MV-4-11 (cell line): ENCODE measurements at regions not wholly inside any gene's neighbourhood (a gene's known extent, or its start where the extent isn't known, plus 50 kb on each side); places are given as distances from the start of the nearest gene placed in this dataset.

Experiments used
- DNase-seq: peaks from one replicate; lab custom pipeline; 2025; lab: John Stamatoyannopoulos, UW

DNA sequence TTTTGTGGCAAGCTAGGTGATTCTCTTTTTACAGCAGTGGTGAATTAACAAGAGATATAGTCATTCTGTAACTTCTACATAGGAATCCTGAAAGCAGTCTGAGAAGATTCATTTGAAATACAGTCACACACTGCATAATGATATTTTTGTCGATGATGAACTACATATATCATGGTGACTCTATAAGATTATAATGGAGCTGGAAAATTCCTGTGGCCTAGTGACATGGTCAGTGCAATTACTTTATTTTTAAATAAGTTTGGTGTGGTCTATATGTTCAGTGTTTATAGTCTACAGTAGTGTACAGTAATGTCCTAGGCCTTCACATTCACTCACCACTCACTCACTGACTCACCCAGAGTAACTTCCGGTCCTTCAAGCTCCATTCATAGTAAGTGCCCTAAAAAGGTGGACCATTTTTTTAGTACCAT, 511.4 kb upstream of the MCTP2 start:
- DNase-seq: no peak

DNA sequence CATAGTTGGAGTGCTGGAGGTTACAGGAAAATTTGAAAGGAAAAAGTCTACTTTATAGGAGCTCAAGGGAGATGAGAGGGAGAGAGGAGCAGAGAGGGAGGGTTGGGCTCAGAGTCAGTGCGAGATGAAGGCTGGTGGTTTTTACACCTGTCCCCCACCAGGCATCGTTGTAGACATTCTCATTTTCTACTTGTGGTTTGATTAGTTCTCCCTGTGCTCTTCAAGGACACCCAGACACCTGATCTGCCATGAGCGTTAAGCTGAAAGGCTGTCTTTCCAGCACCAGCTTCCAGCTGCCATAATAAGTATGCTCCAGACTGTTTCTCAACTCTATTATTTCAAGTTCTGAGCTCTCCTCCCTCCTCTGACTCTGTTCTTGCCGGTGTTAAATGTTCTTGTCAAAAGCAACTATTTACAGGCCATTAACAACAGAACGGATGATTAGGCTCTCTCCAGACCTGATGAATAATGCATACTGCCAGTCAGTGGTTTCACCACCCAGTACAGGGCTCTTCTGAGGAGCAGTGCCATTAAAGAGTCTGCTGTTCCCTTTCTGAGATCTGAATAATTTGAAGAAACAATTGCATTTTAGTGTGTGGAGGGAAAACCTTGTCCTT, 514.6 kb upstream of the MCTP2 start:
- DNase-seq: no peak

DNA sequence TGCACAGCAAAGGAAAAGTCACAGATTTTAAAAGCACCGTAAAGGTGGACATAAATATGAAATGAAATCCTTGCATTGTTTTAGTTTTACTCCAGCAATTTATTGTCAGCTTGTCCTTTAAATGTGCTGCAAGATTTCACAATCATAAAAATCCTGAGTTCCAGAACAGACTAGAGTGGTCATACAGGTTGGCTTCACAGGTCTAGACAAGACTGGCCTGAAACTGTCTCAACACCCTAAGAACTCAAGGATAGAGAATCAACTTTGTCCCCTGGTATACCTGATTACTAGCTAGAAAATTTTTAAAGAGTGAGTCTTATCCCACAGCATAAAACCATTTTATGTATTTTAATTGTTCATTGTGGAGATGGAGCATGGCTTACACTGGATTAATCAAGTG, 521.7 kb upstream of the MCTP2 start:
- DNase-seq: no peak

DNA sequence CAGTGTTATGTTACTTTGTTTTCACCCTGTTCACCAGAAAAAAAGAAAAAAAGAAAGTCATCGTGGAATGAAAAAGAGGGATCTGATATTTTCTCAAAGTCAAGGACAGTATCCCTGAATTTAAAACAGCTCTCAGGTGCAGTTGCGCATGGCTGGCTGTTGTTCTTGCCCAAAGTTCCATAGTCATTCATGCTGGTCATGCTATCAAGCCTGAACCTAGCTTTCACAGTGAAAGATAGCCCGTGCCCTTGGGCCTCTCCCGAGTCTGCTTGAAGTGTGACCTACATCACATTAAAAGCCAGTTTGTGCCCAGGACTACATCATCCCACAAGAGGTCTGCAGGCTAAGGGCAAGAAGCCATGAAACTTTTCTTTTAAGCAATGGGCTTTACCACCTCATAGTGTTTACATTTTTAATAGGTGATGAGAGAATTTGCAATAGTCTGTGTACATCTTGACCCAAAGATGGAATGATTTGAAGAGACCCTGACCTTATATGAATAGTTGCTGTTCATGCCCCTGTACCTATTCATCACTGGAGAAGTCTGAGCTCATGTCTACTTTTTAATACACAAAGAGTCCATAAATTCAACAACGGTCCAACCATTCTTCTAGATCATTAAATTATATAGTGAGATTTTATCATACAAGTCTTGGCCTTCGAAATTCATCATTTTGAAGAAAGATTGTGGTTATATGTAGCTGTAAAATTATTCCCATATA, 522.5 kb upstream of the MCTP2 start:
- DNase-seq: no peak

DNA sequence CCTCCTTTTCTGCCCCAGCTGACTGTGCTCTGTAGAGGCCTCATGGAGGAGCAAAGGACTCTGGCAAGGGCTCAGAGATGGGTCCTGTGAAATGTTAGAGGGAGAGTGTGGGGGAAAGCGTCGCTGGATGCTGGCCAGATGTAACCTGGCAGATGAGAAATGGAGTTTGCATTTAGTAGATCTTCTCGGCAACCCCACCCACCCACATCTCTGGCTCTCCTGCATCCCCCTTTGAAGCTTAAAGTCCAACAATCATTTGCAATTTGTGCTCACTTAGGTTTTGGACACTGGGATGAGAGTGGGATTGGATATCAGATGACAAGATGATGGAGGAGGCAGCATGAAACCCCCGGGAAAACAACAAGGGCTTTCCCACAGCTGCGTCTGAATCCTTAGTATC, 523.6 kb upstream of the MCTP2 start:
- DNase-seq: no peak

DNA sequence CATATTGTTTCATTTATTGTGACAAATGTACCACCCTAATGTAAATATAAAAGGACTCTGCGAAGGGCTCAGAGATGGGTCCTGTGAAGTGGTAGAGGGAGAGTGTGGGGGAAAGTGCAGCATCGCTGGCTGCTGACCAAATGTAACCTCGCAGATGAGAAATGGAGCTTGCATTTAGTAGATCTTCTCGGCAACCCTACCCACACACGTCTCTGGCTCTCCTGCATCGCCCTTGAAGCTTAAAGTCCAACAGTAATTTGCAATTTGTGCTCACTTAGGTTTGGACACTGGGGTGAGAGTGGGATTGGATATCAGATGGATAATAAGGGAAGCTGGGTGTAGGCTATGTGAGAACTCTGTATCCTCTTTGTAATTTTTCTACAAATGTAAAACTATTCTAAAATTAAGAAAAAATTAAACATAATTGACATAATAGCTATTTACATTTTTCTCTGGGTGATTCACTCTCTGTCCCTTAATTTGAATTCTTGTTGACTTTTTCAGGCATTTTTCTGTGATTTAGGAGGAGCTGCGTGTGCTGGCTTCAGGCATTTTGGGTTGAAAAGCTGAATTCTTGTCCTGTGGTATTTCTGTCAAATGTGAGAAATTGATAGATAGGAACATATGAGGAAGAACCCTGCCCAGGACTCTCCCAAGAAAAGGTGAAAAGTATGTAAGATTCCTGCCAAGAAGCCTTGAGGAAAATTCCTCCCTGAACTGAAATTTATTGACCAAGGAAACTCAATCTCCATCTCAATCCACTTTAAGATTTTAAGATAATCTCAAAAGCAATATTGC, 524.7 kb upstream of the MCTP2 start:
- DNase-seq: no peak

DNA sequence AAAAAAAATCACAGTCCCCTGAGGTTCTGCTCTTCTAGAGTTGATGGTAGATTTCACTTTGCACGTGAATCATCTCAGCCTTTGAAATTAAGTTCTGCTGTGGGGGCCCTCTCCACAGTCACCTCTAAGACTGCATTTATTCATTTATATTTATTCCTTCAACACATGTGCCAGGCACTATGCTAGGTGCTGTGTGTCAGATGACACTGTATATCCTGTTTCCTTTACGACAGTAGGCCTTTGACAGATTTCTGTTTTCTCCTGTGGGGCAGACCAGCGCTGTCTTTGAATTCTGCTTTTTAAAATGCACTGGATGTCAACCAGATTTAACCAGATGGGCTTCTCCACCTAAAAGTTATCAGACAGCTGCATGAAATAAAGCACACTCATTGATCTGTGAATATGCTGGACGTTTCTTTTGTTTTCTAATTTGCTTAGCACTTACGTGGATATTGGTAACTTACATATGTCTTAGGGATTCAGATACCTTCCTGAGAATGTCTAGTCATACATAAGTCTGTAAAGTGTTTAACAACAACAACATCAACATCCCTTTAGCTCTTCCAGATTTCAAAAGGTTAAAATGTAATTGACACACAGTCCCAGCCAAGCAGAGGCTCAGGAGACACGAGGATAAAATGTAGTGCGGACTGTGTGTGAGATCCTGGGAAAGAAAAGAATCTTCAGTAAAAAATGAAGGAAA, 525.5 kb upstream of the MCTP2 start:
- no peak for DNase-seq

DNA sequence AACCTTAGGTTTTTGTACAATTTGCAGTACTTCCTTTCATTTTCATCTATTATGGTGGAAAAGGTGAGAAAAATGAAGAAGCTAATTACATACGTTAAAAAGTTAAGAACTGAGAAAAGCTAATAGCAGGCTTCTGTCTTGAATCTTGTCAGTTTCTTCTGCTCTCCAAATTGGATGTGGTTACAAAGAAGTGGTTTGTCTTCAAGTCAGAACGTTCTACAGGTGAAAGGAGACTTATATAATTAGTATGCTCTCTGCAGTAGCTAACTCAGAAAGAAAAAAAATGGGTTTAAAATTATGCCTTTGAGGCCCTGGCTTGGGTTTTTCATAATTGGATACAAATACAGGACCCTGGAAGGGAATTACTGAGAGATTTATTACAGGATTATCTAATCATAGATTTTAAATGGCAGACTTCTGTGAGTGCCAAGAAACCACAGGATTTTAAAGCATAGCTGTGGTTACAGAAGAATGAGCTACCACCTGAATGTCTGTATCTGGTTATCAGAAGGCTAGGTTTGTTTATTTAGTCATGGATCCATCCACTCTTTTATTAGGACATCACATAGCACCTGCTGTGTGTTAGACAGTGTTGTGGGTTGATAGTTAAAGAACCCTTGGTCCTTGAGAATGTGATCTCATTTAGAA, 528.1 kb upstream of the MCTP2 start:
- DNase-seq: no peak

DNA sequence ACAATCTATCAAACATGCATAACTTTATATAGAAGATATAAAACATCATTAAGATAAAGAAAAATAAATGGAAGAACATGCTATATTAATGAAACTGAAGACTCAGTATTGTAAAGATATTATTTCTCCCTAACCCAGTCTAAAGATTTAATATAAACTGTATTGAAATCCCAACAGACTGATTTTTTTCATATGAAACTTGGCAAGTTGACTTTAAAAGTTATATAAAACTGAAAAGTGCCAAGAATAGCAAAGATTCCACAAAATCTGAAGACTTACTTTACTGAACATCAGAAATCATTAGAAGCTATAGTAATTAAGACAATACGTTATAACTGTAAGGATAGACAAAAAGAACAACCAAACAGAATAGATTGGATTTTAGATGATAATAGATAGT, 531.3 kb upstream of the MCTP2 start:
- DNase-seq: no peak

DNA sequence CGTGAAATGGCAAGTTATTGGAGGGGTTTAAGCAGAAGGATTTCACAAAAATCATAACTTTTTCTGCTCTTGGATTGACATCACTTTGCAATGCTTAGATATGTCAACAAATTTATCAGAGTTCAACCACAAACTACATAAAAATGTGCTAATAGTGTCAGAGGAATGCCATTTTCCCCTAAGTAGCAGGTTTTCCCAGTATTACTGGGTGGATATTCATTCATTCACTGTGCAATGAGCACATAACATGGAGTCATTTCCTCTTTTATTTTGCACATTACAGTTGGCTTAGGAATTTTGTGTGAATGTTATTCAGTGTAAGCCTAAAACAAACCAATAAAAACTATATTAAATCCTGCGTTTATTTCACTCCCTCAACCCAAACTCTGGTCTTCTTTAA, 537.3 kb upstream of the MCTP2 start:
- no peak for DNase-seq

DNA sequence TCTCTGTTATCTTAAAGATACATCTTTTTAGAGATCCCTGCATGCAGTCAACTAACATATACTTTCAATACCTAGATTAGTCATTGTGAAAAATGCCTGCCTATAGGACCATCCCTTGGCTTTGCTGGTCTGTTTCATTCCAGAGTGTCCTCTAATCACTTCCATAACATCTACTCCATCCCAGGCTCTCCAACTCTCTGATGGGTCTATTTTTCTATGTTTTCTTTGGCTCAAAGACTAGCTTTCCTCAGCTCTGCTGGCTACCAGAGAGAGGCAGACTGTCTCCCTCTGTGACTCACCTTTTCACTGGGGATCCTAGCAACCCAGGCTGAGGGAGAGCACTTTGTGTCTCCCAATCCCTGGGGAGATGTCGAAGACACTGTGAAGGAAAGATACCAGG, 547.7 kb upstream of the MCTP2 start:
- no peak for DNase-seq

DNA sequence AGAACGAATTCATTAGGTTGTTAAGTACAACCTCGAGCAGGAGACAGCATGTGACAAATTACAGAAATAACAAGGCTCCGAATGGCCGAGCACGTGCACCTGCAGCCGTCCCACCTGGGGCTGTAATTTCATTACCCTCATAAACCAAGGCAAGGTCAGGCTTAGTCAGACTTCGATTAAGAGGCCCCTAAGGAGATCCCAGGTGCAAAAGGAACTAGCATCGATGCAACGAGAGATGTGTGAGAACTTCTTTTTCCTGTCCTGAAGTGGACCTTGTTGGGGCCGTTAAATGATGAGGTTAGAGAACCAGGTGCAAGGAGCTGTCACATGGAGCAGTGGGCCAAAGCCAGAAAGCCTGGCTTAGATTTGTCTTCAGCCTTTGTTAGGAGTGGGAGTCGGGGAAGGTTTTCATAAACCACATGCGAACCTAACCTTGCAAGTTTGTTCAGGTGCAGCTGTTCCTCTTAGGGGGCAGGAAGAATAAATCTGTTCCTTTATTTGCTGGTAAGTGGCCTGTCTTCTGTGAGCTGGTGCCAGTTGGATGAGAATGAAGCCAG, 559.9 kb upstream of the MCTP2 start:
- DNase-seq: no peak

DNA sequence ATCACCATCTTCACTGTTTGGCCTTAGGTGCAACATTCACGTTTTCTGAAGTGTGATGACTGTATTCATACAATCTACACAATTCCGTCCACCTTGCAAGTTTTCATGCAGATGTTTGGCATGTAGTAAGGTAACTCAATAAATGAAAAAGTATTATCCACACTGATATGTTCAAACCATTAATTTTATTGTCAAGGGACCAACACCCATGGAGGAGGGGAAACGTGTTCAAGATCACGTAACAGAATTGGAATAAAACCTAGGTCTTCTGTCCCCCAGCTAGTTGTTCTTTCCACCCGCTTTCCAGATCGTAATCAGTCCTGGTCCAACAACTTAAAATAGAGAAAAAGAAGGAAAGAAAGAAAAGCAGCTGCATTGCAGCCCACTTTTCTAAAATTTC, 560.4 kb upstream of the MCTP2 start:
- no peak for DNase-seq

DNA sequence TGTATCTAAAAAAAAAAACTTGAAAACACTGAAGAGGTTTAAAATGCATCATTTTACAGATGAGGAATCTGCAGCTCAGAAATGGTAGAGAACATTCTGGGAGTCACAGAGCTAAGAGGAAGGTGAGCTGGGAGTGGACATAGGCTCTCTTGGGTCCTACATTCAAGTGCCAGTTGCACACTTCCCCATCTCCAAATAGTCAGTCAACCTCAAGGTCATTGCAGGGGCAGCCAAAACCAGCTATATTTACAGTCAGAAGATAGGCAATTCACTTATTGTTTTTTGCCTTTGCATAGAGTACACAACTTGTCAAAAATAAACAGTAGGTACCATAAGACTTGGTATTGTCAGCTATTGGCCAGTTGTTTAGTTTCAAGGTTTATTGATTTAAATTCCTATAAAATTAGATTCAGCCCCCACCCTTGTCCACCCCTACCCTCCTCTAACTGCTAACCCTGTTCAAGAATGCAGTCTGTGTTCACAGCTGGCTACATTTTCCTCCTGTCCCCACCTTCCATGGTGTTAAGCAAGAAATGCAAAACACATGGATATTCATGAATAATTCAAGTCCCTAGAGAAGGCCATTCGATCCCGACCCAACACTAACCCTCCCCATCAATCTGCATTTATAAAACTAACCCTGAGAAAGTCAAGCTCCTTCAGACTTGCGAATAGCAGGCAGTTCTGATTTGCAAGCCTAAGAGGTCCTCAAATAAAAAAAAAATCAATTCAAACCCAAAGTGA, 567.0 kb upstream of the MCTP2 start:
- no peak for DNase-seq

DNA sequence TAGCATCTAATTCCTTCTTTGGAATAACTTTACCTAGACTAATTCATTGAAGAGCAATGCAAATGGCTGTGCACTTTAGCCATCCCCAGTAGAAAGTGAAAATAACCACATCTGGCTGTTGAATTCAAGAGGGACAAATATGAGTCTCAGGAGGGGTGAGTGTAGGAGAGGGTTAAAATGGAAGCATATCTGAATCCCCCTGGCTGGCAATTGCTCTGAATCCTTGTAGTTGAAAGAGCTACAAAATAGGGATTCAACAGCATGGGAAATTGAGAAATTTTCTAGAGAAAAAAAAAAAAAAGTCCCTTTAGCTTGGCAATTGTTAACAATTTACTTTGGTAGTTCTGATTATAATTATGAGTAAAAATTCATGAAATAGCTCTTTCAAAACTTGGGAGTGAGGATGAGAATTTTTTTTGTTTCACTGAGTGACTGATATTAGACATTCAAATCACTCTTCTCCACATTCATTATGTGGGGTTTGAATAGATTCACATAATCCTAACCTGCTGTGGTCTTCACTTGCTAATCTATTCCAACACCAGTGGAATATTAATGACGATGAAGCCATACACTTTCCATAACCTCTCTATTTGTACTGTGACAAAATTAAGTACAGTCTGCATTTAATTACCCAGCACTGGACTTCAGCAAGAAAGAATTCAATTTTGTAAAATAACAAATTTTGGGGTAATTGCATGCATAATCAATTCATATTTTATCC, 569.0 kb upstream of the MCTP2 start:
- DNase-seq: no peak

DNA sequence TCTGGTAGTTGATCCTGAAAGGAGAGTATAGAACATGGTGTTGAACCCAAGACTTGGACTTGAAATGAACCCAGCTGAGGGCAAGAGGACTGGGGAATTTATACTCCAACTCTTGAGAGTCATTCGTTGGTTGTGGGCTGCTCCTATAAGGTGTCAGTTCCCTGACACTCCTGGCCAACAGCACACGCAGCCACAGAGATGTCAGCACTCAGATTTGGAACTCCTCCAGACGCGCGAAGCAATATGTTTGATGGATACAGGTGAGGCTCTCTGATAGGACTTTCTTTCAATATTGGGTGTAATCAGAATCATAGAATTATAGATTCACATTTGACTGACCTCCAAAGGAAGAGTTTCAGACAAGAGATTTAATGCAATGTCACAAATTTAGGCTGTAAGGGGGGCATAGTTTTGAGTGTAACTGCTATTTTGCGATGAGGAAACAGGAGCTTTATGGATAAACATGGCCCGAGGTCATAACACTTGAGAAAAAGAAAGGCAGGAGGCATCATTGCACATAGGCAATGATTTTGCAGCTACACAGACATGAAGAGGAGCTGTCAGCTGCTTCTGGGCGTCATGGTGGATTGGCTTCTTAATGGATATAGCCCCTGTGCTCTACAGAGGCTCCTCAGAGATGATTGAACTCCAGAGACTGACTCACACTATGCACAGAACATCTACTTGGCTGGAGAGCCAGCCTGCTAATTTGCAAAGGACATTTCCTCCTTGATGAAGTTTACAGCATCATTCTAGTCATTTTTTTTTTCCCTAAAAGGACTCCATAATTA, 569.2 kb upstream of the RGMA start:
- no peak for DNase-seq

DNA sequence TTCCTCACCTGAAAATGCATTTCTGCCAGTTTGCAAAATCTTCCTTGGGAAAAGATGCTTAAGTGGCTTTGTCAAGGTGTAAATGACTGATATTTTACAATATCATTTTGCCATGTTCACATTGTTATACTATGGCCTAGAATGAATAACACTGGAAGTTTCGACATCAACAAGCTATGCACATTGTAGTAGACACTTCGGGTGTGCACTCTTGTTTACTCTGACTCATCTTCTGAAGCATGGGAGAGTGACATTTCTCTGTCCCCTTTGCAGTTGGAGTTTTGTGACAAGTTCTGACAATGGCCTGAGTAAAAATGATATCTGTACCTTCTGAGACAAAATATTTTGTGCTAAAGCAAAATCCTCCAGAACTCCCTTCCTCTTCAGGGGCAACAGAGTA, 567.0 kb upstream of the RGMA start:
- no peak for DNase-seq

DNA sequence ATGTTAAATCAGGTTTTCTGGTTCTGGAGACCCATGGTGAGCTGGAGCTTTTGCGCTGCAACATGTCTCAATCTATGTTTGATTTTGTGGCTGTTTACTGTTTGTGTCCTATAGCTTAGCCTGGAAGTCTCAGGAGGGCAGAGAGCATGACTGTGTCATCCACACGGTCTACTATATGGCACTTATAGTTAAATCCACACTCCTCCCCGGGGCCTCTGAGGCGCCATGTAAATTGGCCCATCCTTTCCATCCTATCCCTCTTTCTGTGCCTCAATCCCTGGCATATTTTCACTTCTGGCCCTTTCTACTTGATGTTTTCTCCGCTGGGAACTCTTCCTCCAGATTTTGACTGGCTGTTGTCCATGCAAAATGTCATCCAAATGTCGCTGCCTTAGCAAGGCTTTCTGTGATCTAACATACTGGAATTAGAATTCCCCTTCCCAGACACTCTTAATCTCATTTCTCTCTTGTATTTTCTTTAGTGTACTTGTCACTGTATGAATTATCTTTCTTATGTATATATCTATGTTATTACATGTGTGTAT, 560.8 kb upstream of the RGMA start:
- DNase-seq: no peak

DNA sequence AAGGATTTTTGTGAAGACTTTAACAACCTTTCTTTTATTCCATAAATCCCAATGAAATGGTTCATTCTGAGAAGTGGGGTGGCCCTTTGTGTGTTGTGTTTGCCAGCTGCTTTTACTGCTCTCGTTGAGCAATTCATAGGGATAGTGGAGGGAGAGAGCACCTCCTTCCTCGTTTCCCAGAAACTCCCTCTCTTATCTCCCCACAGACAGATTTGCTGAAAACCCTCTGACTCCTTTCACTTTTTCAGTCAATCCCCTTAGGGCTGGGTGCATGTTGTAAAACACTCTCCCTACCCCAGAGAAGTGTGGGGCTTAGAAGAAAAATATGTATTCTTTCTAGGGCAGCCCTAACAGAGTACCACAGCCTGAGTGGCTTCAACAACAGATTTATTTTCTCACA, 557.2 kb upstream of the RGMA start:
- DNase-seq: no peak
